GM12878 (cell line): ENCODE measurements at regions not wholly inside any gene's neighbourhood (a gene's known extent, or its start where the extent isn't known, plus 50 kb on each side); places are given as distances from the start of the nearest gene placed in this dataset.

Experiments
- BCL3 ChIP-seq: IDR thresholded peaks from 2 replicates; pipeline ENCODE4 v1.6.1; 2011; ENCODE audit warnings: borderline replicate concordance, low read depth, mild to moderate bottlenecking, moderate library complexity, low read length; ENCODE audit not compliant: insufficient read depth, poor library complexity, severe bottlenecking
- BHLHE40 ChIP-seq, 2 experiments: fragments of 450-650 bp in 1 of 2; IDR thresholded peaks; 2 replicates each; pipeline ENCODE4 v1.6.1; 2011 to 2017; ENCODE audit warnings: low read depth in 2 of 2, borderline replicate concordance in 1 of 2, improper control_type of control experiment in 1 of 2, low read length in 1 of 2, mild to moderate bottlenecking in 1 of 2
- CBX5 ChIP-seq: sonication (generic); IDR thresholded peaks from 2 replicates; pipeline ENCODE4 v1.6.1; 2016; ENCODE audit warnings: low read depth, moderate library complexity, mild to moderate bottlenecking, inconsistent platforms
- CTCF ChIP-seq, 3 experiments: IDR thresholded peaks in 2 of 3; conservative IDR thresholded peaks in 1 of 3; 2 replicates each; pipeline ENCODE4 v1.5.1; 2011; ENCODE audit warnings: low read depth in 3 of 3, low read length in 3 of 3, mild to moderate bottlenecking in 3 of 3, control low read depth in 2 of 3, moderate library complexity in 2 of 3, inconsistent platforms in 1 of 3, mixed read lengths in 1 of 3; ENCODE audit not compliant: control insufficient read depth in 2 of 3, insufficient read depth in 1 of 3; ENCODE audit errors: extremely low read depth in 1 of 3
- ELK1 ChIP-seq: IDR thresholded peaks from 2 replicates; pipeline ENCODE4 v1.6.1; 2012; ENCODE audit warnings: low read depth, low read length, improper control_type of control experiment
- FOXM1 ChIP-seq: IDR thresholded peaks from 2 replicates; pipeline ENCODE4 v1.6.1; 2012; ENCODE audit warnings: low read depth, mild to moderate bottlenecking, inconsistent platforms, low read length, moderate library complexity
- MAX ChIP-seq: IDR thresholded peaks from 2 replicates; pipeline ENCODE4 v1.6.1; 2012; ENCODE audit warnings: low read depth, low read length, improper control_type of control experiment
- MXI1 ChIP-seq: fragments of 150-350 bp; IDR thresholded peaks from 2 replicates; pipeline ENCODE4 v1.6.1; 2011; ENCODE audit warnings: low read depth, mild to moderate bottlenecking, inconsistent platforms, low read length, improper control_type of control experiment
- MYC ChIP-seq: IDR thresholded peaks from 2 replicates; pipeline ENCODE4 v1.6.1; 2011; ENCODE audit warnings: mild to moderate bottlenecking, low read length, moderate library complexity, inconsistent platforms; ENCODE audit not compliant: insufficient read depth, insufficient replicate concordance, insufficient read length, severe bottlenecking
- NKRF ChIP-seq: fragments of 450-650 bp; conservative IDR thresholded peaks from 2 replicates; pipeline ENCODE4 v1.6.1; 2017; ENCODE audit warnings: mild to moderate bottlenecking, moderate library complexity
- RB1 ChIP-seq: fragments of 450-650 bp; formaldehyde crosslinking; IDR thresholded peaks from 2 replicates; pipeline ENCODE4 v1.6.1; 2017; ENCODE audit warnings: mild to moderate bottlenecking, borderline replicate concordance
- SMARCA5 ChIP-seq: fragments of 450-650 bp; IDR thresholded peaks from 2 replicates; pipeline ENCODE4 v1.6.1; 2017; ENCODE audit warnings: mild to moderate bottlenecking
- TAF1 ChIP-seq: IDR thresholded peaks from 2 replicates; pipeline ENCODE4 v1.6.1; 2011; ENCODE audit warnings: mild to moderate bottlenecking, low read depth, low read length, borderline replicate concordance

- TF ChIP-seq ELK1 (no peak), FOXM1 (no peak), SMARCA5 (no peak), RB1 (no peak), CTCF (IDR thresholded peaks at IDR 0.05 in 2 of 3, conservative IDR thresholded peaks at IDR 0.05 in 1 of 3; ENCODE audit: control insufficient read depth in 2 of 3, extremely low read depth in 1 of 3, insufficient read depth in 1 of 3, low read depth in 3 of 3, low read length in 3 of 3) (no peak), MYC (no peak), MAX (no peak), NKRF (no peak), BHLHE40 (IDR thresholded peaks at IDR 0.05; ENCODE audit: borderline replicate concordance in 1 of 2, low read depth in 2 of 2, low read length in 1 of 2) (no peak), BCL3 (no peak), MXI1 (no peak), TAF1 (no peak), CBX5 (no peak)
Observed at GRCh38 chr3:178960181-178960580, 111.4 kb downstream of the ZMAT3 start.
